GM23338 (cell line): ENCODE measurements at regions not wholly inside any gene's neighbourhood (a gene's known extent, or its start where the extent isn't known, plus 50 kb on each side); places are given as distances from the start of the nearest gene placed in this dataset.

ENCODE experiments used
- CREB1 ChIP-seq: fragments of 250-450 bp; sonication (Bioruptor Pico); IDR thresholded peaks from 2 replicates; pipeline ENCODE4 v1.5.0; 2020; ENCODE audit warnings: low read depth, mild to moderate bottlenecking, moderate library complexity
- EZH2 ChIP-seq: fragments of 200-600 bp; sonication (generic); IDR thresholded peaks from one replicate; pipeline ENCODE4 v1.8.0; 2017; ENCODE audit warnings: antibody characterized with exemption, mild to moderate bottlenecking, low read depth; ENCODE audit not compliant: unreplicated experiment
- EZH2phosphoT487 ChIP-seq: fragments of 200-600 bp; sonication (generic); IDR thresholded peaks from one replicate; pipeline ENCODE4 v1.8.1; 2018; ENCODE audit warnings: antibody characterized with exemption; ENCODE audit not compliant: unreplicated experiment
- JUNB ChIP-seq: IDR thresholded peaks from one replicate; pipeline ENCODE4 v1.6.1; 2016; ENCODE audit warnings: antibody characterized with exemption; ENCODE audit not compliant: unreplicated experiment
- NANOG ChIP-seq: IDR thresholded peaks from 2 replicates; pipeline ENCODE4 v1.6.1; 2016; ENCODE audit warnings: antibody characterized with exemption, borderline replicate concordance
- POLR2AphosphoS5 ChIP-seq: IDR thresholded peaks from 2 replicates; pipeline ENCODE4 v1.6.1; 2016; ENCODE audit warnings: antibody characterized with exemption, low read depth
- STAT1 ChIP-seq: IDR thresholded peaks from one replicate; pipeline ENCODE4 v1.6.1; 2016; ENCODE audit warnings: antibody characterized with exemption; ENCODE audit not compliant: unreplicated experiment
- ZNF114 ChIP-seq: fragments of 250-450 bp; sonication (Bioruptor Pico); IDR thresholded peaks from 2 replicates; pipeline ENCODE4 v1.5.0; 2020; ENCODE audit warnings: mild to moderate bottlenecking, moderate library complexity
- TF ChIP-seq, protein P1 (sequence below), 2 experiments: fragments of 200-600 bp in 1 of 2; sonication (generic) in 1 of 2; conservative IDR thresholded peaks; 2 replicates each; pipeline versions ENCODE4 v1.5.1 to v1.6.1; 2016 to 2017; ENCODE audit warnings: antibody characterized with exemption in 2 of 2, low read depth in 2 of 2, mild to moderate bottlenecking in 2 of 2, moderate library complexity in 1 of 2
- TF ChIP-seq, protein P2 (sequence below): IDR thresholded peaks from one replicate; pipeline ENCODE4 v1.6.1; 2018; ENCODE audit warnings: antibody characterized with exemption; ENCODE audit not compliant: unreplicated experiment
- TF ChIP-seq, protein P3 (sequence below): IDR thresholded peaks from 2 replicates; pipeline ENCODE4 v1.6.1; 2016; ENCODE audit warnings: antibody characterized with exemption
- TF ChIP-seq, protein P4 (sequence below): fragments of 250-450 bp; sonication (Bioruptor Pico); IDR thresholded peaks from 2 replicates; pipeline ENCODE4 v1.5.0; 2020; ENCODE audit warnings: mild to moderate bottlenecking, moderate library complexity

DNA sequence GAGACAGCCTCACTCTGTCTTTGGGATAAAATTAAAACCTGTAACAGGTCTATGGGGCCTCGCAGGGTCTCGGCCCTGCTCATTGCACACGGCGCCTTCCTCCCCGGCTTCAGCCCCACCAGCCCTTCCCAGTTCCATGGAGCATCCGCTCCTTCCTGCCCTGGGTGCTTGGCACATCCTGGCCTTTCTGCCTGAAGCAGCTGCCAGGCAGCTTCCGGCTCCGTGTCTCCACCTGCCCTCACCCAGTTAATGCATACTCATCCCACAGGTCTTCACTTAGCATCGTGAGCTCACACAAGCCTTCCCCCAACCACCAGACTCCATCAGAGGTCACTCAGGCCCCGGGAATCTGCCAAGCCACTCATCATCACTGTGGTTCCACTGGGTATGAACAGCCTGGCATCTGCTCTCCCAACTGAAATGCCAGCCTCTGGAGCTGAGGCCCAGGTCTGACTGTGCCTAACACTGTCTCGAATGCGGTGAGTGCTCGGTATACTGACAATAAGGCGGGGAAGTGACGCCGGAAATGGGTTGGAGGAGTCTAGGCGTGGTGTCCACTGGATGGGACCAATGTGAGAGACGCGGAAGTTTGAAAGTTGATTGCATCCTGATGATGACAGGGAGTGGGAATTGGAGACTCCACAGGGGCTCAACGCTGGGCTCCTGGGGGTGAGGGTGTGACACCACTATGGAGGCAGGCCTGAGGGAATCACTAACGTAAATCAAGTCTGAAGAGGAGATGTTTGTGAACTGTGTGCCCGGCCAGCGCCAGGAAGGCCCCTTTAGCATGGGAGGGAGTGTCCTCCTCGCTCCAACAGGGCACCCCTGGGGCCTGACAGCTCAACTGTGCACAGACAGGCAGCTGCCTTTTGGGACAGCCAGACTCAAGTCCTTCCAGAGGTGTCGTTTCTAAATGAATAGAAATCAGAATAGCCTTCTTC is 245.8 kb downstream of the TTLL2 start:
- no peak for TF ChIP-seq EZH2
- TF ChIP-seq, protein P1, sequence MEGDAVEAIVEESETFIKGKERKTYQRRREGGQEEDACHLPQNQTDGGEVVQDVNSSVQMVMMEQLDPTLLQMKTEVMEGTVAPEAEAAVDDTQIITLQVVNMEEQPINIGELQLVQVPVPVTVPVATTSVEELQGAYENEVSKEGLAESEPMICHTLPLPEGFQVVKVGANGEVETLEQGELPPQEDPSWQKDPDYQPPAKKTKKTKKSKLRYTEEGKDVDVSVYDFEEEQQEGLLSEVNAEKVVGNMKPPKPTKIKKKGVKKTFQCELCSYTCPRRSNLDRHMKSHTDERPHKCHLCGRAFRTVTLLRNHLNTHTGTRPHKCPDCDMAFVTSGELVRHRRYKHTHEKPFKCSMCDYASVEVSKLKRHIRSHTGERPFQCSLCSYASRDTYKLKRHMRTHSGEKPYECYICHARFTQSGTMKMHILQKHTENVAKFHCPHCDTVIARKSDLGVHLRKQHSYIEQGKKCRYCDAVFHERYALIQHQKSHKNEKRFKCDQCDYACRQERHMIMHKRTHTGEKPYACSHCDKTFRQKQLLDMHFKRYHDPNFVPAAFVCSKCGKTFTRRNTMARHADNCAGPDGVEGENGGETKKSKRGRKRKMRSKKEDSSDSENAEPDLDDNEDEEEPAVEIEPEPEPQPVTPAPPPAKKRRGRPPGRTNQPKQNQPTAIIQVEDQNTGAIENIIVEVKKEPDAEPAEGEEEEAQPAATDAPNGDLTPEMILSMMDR (conservative IDR thresholded peaks at IDR 0.05; ENCODE audit: low read depth in 2 of 2): no peak
- TF ChIP-seq, protein P2, sequence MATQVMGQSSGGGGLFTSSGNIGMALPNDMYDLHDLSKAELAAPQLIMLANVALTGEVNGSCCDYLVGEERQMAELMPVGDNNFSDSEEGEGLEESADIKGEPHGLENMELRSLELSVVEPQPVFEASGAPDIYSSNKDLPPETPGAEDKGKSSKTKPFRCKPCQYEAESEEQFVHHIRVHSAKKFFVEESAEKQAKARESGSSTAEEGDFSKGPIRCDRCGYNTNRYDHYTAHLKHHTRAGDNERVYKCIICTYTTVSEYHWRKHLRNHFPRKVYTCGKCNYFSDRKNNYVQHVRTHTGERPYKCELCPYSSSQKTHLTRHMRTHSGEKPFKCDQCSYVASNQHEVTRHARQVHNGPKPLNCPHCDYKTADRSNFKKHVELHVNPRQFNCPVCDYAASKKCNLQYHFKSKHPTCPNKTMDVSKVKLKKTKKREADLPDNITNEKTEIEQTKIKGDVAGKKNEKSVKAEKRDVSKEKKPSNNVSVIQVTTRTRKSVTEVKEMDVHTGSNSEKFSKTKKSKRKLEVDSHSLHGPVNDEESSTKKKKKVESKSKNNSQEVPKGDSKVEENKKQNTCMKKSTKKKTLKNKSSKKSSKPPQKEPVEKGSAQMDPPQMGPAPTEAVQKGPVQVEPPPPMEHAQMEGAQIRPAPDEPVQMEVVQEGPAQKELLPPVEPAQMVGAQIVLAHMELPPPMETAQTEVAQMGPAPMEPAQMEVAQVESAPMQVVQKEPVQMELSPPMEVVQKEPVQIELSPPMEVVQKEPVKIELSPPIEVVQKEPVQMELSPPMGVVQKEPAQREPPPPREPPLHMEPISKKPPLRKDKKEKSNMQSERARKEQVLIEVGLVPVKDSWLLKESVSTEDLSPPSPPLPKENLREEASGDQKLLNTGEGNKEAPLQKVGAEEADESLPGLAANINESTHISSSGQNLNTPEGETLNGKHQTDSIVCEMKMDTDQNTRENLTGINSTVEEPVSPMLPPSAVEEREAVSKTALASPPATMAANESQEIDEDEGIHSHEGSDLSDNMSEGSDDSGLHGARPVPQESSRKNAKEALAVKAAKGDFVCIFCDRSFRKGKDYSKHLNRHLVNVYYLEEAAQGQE: no peak
- TF ChIP-seq CREB1 (CRISPR knock-in tag): no peak
- no peak for TF ChIP-seq POLR2AphosphoS5
- no peak for TF ChIP-seq EZH2phosphoT487
- TF ChIP-seq STAT1: no peak
- no peak for TF ChIP-seq JUNB
- TF ChIP-seq ZNF114 (CRISPR knock-in tag): no peak
- TF ChIP-seq, protein P3, sequence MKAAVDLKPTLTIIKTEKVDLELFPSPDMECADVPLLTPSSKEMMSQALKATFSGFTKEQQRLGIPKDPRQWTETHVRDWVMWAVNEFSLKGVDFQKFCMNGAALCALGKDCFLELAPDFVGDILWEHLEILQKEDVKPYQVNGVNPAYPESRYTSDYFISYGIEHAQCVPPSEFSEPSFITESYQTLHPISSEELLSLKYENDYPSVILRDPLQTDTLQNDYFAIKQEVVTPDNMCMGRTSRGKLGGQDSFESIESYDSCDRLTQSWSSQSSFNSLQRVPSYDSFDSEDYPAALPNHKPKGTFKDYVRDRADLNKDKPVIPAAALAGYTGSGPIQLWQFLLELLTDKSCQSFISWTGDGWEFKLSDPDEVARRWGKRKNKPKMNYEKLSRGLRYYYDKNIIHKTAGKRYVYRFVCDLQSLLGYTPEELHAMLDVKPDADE: no peak
- no peak for TF ChIP-seq NANOG
- TF ChIP-seq, protein P4, sequence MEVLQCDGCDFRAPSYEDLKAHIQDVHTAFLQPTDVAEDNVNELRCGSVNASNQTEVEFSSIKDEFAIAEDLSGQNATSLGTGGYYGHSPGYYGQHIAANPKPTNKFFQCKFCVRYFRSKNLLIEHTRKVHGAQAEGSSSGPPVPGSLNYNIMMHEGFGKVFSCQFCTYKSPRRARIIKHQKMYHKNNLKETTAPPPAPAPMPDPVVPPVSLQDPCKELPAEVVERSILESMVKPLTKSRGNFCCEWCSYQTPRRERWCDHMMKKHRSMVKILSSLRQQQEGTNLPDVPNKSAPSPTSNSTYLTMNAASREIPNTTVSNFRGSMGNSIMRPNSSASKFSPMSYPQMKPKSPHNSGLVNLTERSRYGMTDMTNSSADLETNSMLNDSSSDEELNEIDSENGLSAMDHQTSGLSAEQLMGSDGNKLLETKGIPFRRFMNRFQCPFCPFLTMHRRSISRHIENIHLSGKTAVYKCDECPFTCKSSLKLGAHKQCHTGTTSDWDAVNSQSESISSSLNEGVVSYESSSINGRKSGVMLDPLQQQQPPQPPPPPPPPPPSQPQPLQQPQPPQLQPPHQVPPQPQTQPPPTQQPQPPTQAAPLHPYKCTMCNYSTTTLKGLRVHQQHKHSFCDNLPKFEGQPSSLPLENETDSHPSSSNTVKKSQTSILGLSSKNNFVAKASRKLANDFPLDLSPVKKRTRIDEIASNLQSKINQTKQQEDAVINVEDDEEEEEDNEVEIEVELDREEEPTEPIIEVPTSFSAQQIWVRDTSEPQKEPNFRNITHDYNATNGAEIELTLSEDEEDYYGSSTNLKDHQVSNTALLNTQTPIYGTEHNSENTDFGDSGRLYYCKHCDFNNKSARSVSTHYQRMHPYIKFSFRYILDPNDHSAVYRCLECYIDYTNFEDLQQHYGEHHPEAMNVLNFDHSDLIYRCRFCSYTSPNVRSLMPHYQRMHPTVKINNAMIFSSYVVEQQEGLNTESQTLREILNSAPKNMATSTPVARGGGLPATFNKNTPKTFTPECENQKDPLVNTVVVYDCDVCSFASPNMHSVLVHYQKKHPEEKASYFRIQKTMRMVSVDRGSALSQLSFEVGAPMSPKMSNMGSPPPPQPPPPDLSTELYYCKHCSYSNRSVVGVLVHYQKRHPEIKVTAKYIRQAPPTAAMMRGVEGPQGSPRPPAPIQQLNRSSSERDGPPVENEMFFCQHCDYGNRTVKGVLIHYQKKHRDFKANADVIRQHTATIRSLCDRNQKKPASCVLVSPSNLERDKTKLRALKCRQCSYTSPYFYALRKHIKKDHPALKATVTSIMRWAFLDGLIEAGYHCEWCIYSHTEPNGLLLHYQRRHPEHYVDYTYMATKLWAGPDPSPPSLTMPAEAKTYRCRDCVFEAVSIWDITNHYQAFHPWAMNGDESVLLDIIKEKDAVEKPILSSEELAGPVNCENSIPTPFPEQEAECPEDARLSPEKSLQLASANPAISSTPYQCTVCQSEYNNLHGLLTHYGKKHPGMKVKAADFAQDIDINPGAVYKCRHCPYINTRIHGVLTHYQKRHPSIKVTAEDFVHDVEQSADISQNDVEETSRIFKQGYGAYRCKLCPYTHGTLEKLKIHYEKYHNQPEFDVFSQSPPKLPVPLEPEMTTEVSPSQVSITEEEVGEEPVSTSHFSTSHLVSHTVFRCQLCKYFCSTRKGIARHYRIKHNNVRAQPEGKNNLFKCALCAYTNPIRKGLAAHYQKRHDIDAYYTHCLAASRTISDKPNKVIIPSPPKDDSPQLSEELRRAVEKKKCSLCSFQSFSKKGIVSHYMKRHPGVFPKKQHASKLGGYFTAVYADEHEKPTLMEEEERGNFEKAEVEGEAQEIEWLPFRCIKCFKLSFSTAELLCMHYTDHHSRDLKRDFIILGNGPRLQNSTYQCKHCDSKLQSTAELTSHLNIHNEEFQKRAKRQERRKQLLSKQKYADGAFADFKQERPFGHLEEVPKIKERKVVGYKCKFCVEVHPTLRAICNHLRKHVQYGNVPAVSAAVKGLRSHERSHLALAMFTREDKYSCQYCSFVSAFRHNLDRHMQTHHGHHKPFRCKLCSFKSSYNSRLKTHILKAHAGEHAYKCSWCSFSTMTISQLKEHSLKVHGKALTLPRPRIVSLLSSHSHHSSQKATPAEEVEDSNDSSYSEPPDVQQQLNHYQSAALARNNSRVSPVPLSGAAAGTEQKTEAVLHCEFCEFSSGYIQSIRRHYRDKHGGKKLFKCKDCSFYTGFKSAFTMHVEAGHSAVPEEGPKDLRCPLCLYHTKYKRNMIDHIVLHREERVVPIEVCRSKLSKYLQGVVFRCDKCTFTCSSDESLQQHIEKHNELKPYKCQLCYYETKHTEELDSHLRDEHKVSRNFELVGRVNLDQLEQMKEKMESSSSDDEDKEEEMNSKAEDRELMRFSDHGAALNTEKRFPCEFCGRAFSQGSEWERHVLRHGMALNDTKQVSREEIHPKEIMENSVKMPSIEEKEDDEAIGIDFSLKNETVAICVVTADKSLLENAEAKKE (CRISPR knock-in tag): no peak
